C4-2B (cell line): ENCODE measurements at regions not wholly inside any gene's neighbourhood (a gene's known extent, or its start where the extent isn't known, plus 50 kb on each side); places are given as distances from the start of the nearest gene placed in this dataset.

Experiments used
- CTCF ChIP-seq: fragments of 450-650 bp; conservative IDR thresholded peaks from 2 replicates; pipeline ENCODE4 v1.5.1; 2017; ENCODE audit warnings: mild to moderate bottlenecking
- ZFX ChIP-seq: fragments of 450-650 bp; IDR thresholded peaks from 2 replicates; pipeline ENCODE4 v1.6.1; 2017

GRCh38 chr6:139699911-139700310 is 325.5 kb upstream of the CITED2 start:
- TF ChIP-seq CTCF (no peak), ZFX (no peak)
